ENCODE measurements at regions not wholly inside any gene's neighbourhood (a gene's known extent, or its start where the extent isn't known, plus 50 kb on each side); places are given as distances from the start of the nearest gene placed in this dataset.

GRCh38 chr5:74316064-74316603, 324.4 kb downstream of the ENC1 start:
- no peak for DNase-seq (ENCODE audit: low read depth)

GRCh38 chr5:74314906-74315305, 325.6 kb downstream of the ENC1 start:
- DNase-seq (ENCODE audit: low read depth): no peak

- DNase-seq (ENCODE audit: low read depth): no peak
Observed at GRCh38 chr5:74313896-74314295, 326.6 kb downstream of the ENC1 start.

GRCh38 chr5:74312746-74313145, 327.8 kb downstream of the ENC1 start:
- no peak for DNase-seq (ENCODE audit: low read depth)

- DNase-seq (ENCODE audit: low read depth): no peak
Observed at GRCh38 chr5:74311961-74312360, 328.6 kb downstream of the ENC1 start.

GRCh38 chr5:74310997-74311930, 329.3 kb downstream of the ENC1 start:
- DNase-seq (ENCODE audit: low read depth): no peak

GRCh38 chr5:74310386-74310785, 330.1 kb downstream of the ENC1 start:
- no peak for DNase-seq (ENCODE audit: low read depth)

GRCh38 chr5:74309050-74309449, 331.5 kb downstream of the ENC1 start:
- no peak for DNase-seq (ENCODE audit: low read depth)

GRCh38 chr5:74306845-74307244, 333.7 kb downstream of the ENC1 start:
- DNase-seq (ENCODE audit: low read depth): no peak

- no peak for DNase-seq (ENCODE audit: low read depth)
Observed at GRCh38 chr5:74304536-74304935, 336.0 kb downstream of the ENC1 start.

GRCh38 chr5:74303578-74303977, 336.9 kb downstream of the ENC1 start:
- no peak for DNase-seq (ENCODE audit: low read depth)

GRCh38 chr5:74301576-74301975, 339.0 kb downstream of the ENC1 start:
- DNase-seq (ENCODE audit: low read depth): no peak

GRCh38 chr5:74300808-74301389, 339.6 kb downstream of the ENC1 start:
- no peak for DNase-seq (ENCODE audit: low read depth)

- no peak for DNase-seq (ENCODE audit: low read depth)
Observed at GRCh38 chr5:74299833-74300232, 340.7 kb downstream of the ENC1 start.

GRCh38 chr5:74296685-74297408, 343.7 kb downstream of the ENC1 start:
- no peak for DNase-seq (ENCODE audit: low read depth)

GRCh38 chr5:74295676-74296075, 344.9 kb downstream of the ENC1 start:
- no peak for DNase-seq (ENCODE audit: low read depth)

- no peak for DNase-seq (ENCODE audit: low read depth)
Observed at GRCh38 chr5:74295141-74295540, 345.4 kb downstream of the ENC1 start.

- DNase-seq (ENCODE audit: low read depth): no peak
Observed at GRCh38 chr5:74294231-74294705, 346.3 kb downstream of the ENC1 start.

- DNase-seq (ENCODE audit: low read depth): no peak
Observed at GRCh38 chr5:74293182-74293581, 347.3 kb downstream of the ENC1 start.

- no peak for DNase-seq (ENCODE audit: low read depth)
Observed at GRCh38 chr5:74290634-74291241, 349.8 kb downstream of the ENC1 start.

- no peak for DNase-seq (ENCODE audit: low read depth)
Observed at GRCh38 chr5:74289691-74290090, 350.8 kb downstream of the ENC1 start.

GRCh38 chr5:74289238-74289637, 351.3 kb downstream of the ENC1 start:
- no peak for DNase-seq (ENCODE audit: low read depth)
